GM21528 (cell line): ENCODE measurements at regions not wholly inside any gene's neighbourhood (a gene's known extent, or its start where the extent isn't known, plus 50 kb on each side); places are given as distances from the start of the nearest gene placed in this dataset.

ENCODE experiments used
- ATAC-seq: cut with Tn5 transposase; IDR thresholded peaks from one replicate; pipeline ENCODE4 v1.9.1; 2021; ENCODE audit warnings: mild to moderate bottlenecking, moderate library complexity; ENCODE audit not compliant: unreplicated experiment, low FRiP score

- ATAC-seq: no peak
Measured at GRCh38 chr3:181174676-181175233, 185.2 kb upstream of the DNAJC19 start.

DNA sequence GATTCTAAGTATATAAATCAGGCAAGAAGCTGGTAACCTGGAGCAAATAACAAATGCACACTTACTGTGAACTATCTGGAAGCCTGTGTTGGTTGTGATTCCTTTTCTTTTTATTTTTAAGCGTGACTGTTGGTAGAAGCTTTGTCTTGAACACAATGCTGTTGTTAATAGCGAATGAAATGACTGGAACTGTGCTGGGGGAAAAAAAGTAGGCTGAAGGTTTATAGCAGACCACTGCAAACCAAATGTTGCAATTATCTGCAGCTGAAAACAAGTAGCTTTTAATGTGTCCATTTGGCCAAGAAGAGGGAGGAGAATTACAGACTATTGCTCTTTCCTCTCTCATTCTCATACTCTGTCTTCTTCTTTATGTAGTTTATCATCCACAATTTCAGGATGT is 184.5 kb upstream of the DNAJC19 start:
- ATAC-seq: no peak

DNA sequence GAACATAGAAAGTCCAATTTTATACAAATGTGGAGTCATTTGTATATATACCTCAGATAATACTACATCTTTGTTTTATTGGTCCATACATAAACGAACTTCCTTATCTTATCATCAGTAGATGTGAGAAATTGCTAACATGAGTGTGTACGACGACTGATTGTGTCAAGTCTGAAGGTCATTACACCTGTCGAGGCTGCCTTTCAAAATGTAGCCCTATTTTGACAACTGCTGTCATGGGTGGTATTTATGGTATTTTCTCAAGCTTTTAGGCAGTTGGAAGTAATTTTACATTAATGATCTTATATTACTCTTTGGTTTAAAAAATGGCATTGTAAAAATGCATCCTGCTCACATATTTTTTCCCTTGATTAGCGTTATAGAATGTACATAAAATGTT is 183.7 kb upstream of the DNAJC19 start:
- no peak for ATAC-seq

DNA sequence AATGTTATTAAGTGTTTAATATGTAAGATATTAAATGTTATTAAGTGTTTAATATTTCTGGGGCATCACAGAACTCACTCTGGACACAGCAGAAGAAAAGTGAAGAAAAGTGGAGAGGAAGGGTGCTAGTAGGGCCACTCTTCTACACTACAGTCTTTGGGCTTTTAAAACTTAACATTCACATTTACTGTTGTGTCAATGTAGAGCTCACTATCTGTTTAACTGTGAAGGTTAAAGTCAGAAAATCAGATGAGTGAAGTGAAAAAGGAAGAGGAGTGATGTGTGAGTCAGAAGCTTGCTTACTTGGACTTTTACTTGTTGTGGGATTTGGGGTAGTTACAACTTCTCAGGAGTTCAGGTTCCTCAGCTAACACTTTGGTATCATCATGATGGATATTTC is 145.3 kb upstream of the DNAJC19 start:
- no peak for ATAC-seq

DNA sequence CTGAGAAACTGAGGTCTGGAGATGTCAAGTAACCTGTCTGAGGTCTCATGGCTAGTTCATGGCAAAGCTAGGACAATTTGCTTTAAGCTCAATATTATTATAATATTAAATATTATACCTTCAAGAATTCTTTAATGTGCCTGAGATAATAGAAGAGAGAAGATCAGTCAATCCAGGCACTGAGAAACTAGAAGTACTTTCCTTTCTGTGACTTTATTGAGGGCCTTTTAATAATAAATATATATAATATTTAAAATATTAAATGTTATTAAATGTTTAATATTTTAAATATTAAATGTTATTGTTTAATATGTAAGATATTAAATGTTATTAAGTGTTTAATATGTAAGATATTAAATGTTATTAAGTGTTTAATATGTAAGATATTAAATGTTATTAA is 144.3 kb upstream of the DNAJC19 start:
- ATAC-seq: no peak

DNA sequence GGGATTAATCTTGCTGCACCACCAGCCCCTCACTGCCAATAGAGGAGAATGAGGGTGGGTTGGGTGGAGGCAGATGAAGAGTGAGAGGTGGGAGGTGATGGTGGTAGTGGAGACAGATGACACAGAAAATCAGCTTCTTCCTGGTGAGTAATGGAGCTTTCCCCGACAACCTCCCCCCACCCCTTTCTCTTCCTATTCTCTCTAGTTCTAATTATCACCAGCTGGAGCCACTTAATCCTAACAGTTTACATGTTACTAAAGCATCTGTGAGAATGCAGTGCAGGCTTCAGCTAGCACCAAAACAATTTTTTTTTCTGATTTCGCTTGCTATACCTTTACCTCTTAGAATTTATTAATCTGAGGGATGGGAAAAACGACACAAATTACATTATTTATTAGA is 116.1 kb upstream of the DNAJC19 start:
- ATAC-seq: no peak

GRCh38 chr3:181103605-181104004 is 114.1 kb upstream of the DNAJC19 start:
- ATAC-seq: no peak

DNA sequence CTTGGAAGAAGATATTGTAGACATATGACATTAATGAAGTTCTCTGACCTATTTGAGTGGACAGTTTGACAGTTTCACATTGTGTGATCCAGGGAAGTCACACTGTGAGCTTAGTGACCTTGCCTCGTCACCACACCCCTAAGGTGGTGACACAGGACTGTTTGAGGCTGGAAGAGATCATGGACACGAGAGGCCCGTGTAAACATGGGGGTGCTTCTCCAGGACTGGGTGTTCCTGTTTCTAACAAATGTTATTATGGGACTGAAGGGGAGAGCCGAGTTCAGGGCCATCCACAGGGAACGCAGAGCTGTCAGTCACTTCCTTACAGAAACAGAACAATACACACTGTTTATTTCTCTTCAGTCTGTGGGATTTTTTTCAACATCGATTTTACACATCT is 96.5 kb upstream of the DNAJC19 start:
- no peak for ATAC-seq

GRCh38 chr3:181081930-181082329 is 92.4 kb upstream of the DNAJC19 start:
- no peak for ATAC-seq

DNA sequence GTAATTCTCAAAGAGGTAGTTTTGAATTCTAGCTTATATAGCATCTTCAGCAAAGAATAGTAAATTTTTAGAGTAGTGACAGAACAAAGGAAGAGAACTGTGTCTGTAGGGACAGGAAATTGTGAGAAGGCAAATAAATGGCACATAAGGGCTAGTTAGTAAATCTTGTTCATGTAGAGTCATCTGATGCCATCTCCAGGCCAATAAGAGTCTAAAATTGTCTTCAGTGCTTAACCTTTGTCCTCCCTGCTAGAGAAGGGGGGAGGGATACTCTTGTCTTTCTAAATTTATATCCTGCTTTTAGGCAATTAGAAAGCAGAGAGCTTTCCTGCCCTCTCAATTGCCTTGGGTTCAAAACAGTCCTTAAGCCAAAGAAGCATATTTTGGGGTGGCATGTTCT is 87.0 kb upstream of the DNAJC19 start:
- ATAC-seq: no peak

DNA sequence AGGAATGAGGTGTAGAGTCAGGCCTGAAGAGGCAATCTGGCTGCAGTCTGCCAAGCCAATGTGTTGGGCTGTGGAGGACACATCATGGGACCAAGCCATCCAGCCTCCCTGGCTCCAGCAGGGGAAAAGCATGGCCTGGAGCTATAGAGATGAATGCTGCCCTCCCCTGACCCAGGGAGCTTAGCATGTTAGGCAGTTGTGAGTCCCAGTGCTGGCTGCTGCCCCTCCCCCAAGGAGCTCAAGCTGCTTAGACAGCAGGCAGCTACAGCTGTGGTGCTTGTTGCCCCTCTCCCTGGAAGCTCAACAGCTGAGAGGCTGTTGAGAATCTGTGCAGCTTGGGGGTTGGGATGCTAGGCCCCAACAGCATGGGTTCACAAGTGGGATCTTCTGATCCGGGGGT is 85.6 kb upstream of the DNAJC19 start:
- no peak for ATAC-seq

DNA sequence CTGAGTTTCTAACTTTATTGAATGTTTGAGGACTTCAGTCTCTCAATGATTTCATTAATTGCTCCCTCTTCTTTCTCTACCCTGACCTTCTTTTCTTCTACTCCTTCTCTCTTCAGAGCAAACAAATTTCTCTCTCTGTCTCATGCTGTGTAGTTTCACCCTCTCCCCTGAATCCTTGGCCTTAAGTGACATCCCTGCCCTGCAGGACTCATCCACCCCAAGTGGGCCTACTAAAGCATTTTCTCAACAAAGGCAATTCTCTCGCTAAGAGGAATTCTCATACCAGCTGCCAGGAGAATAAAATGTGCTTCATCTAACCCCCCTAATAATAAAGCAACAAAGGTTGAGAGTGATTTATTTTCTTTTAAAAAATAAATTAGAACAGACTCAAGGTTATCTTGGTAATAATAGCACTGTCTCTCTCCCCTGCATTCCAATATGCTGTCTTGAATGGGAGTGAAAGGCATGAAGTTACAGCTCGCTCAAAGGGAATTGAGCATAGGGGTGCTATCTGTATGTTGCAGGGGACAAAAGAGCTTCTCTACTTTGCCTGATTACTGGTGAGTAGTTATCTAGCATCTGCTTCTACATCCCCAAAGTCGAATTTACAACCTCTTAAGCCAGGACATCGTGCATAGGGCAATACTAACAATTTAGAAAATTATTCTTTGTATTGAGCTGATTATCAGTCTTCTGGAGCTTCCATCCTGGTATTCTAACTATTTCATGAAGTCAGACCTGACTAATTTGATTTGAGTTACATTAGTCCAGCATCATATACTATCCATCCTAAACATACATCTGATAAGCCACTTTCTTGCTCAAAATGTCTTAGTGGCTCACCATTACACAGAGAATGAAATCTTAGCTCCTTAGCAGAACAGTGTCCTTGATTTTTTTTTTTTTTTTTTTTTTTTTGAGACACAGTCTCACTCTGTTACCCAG is 76.9 kb upstream of the DNAJC19 start:
- no peak for ATAC-seq

- no peak for ATAC-seq
Measured at GRCh38 chr3:181056136-181056732, 66.7 kb upstream of the DNAJC19 start.

DNA sequence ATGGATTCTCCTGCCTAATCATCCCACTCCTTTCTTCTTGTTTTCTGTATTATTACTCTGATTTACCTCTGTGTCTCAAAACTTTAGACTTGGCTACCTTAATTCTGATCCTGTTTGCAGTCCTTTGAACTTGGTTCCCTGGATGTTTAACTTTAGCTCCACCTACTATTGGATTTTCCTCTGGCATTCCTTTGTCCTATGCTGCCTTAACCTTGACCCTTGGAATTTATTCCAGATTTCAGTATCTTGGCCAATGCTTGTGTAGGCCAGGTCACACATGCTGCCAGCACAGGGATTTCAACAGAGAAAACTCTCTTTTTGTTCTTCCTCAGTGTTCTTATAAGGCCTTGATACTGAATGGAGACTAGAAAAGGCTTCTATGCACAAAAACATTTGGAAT is 65.0 kb upstream of the DNAJC19 start:
- ATAC-seq: no peak

- no peak for ATAC-seq
Measured at GRCh38 chr3:181052256-181052655, 62.7 kb upstream of the DNAJC19 start.

- ATAC-seq: no peak
Measured at GRCh38 chr3:181050738-181051137, 61.2 kb upstream of the DNAJC19 start.

GRCh38 chr3:181040030-181040429 is 50.5 kb upstream of the DNAJC19 start:
- ATAC-seq: no peak
